Sigmoid colon (tissue), 6 donors: ENCODE measurements at regions not wholly inside any gene's neighbourhood (a gene's known extent, or its start where the extent isn't known, plus 50 kb on each side); places are given as distances from the start of the nearest gene placed in this dataset.

Experiments used
- DNase-seq: peaks from one replicate; pipeline ENCODE4 v3.0.0-alpha.2; 2019
- H3K27ac ChIP-seq, 4 donors: fragments of 200-600 bp; sonication (generic); one replicate each; pipeline ENCODE4 v1.5.1; 2016 to 2019; ENCODE audit warnings: mild to moderate bottlenecking in 1 of 4
- H3K27me3 ChIP-seq, 3 donors: fragments of 200-600 bp; sonication (generic); one replicate each; pipeline ENCODE4 v1.5.1; 2019; ENCODE audit warnings: mild to moderate bottlenecking in 1 of 3
- H3K36me3 ChIP-seq, 4 donors: fragments of 200-600 bp; sonication (generic); one replicate each; pipeline ENCODE4 v1.5.1; 2016 to 2019
- H3K4me1 ChIP-seq, 4 donors: fragments of 200-600 bp; sonication (generic); one replicate each; pipeline ENCODE4 v1.5.1; 2017 to 2019
- H3K4me3 ChIP-seq, 4 donors: fragments of 200-600 bp; sonication (generic); one replicate each; pipeline ENCODE4 v1.5.1; 2017 to 2019; ENCODE audit warnings: mild to moderate bottlenecking in 2 of 4, moderate library complexity in 1 of 4
- H3K9me3 ChIP-seq, 4 donors: fragments of 200-600 bp in 3 of 4; sonication (generic) in 3 of 4; one replicate each; pipeline versions ENCODE4 v1.5.1 to v1.6.1; 2013 to 2019
- EP300 ChIP-seq, 4 donors: sonication (generic); formaldehyde crosslinking; IDR thresholded peaks; one replicate each; pipeline ENCODE4 v1.6.1; 2017; ENCODE audit warnings: antibody characterized with exemption in 4 of 4
- POLR2A ChIP-seq, 2 donors: fragments of 450-650 bp; IDR thresholded peaks; one replicate each; pipeline ENCODE4 v1.6.1; 2016; ENCODE audit warnings: antibody characterized with exemption in 2 of 2, mild to moderate bottlenecking in 2 of 2, moderate library complexity in 2 of 2
- POLR2AphosphoS5 ChIP-seq, 4 donors: sonication (generic); formaldehyde crosslinking; IDR thresholded peaks; one replicate each; pipeline ENCODE4 v1.6.1; 2017; ENCODE audit warnings: antibody characterized with exemption in 4 of 4
- WGBS, 2 donors: extraction: QIAGEN DNeasy Blood & Tissue Kit; methylation state at CpG; one replicate each; pipeline ENCODE4 v1.1.7; 2013; 5-methylcytosine and 5-hydroxymethylcytosine counted together
- intact Hi-C: fragments of 100-400 bp; cut with DNase I; formaldehyde crosslinking; loops from one replicate; pipeline ENCODE4 v1.15.1; 2023
- TF ChIP-seq, protein P1 (sequence below), 4 experiments: fragments of 450-650 bp in 3 of 4; fragments of 200-600 bp in 1 of 4; IDR thresholded peaks; one replicate each; pipeline ENCODE4 v1.5.1; 2016 to 2019; ENCODE audit warnings: antibody characterized with exemption in 4 of 4, mild to moderate bottlenecking in 3 of 4, moderate library complexity in 2 of 4
- donor health status: healthy with polysubstance abuse.
- donor health status: healthy.

GRCh38 chr2:9745153-9745899 is 97.9 kb upstream of the TAF1B start:
- intact Hi-C loops, result no loop called here
- WGBS, 2 donors, result 37 to 65% methylated on average over 3 of the region's 3 CpGs

DNA sequence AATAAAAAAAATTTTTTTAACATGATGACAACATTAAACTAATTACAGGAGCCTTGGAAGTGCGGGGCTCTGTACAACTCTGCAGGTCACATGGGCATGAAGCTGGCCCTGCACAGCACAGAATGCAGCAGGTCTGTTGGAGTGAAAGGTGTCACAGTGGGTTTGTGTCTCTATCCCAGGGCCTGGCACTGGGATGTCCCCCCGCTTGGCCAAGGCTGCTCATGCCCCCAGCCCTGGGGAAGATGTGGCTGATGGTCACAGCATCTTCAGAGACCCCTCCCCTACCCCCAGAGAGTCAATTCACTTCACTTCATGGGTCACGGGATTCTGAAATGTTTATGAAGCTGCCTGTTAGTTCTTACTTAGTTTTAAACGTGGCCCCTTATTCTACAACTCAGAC is 95.9 kb upstream of the TAF1B start:
- Histone ChIP-seq H3K27ac (no peak overlapping the region), H3K4me3 (no peak overlapping the region), H3K36me3 (no peaks in the 10 kb centered on the region), H3K9me3 (no peaks in the 10 kb centered on the region), H3K27me3 (no peaks in the 10 kb centered on the region), H3K4me1 (no peaks in the 10 kb centered on the region)
- TF ChIP-seq, protein P1, sequence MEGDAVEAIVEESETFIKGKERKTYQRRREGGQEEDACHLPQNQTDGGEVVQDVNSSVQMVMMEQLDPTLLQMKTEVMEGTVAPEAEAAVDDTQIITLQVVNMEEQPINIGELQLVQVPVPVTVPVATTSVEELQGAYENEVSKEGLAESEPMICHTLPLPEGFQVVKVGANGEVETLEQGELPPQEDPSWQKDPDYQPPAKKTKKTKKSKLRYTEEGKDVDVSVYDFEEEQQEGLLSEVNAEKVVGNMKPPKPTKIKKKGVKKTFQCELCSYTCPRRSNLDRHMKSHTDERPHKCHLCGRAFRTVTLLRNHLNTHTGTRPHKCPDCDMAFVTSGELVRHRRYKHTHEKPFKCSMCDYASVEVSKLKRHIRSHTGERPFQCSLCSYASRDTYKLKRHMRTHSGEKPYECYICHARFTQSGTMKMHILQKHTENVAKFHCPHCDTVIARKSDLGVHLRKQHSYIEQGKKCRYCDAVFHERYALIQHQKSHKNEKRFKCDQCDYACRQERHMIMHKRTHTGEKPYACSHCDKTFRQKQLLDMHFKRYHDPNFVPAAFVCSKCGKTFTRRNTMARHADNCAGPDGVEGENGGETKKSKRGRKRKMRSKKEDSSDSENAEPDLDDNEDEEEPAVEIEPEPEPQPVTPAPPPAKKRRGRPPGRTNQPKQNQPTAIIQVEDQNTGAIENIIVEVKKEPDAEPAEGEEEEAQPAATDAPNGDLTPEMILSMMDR (IDR thresholded peaks at IDR 0.05), result no peak
- no peak for TF ChIP-seq POLR2AphosphoS5 (IDR thresholded peaks at IDR 0.05)
- no peak for TF ChIP-seq EP300 (IDR thresholded peaks at IDR 0.05)
- no peak for TF ChIP-seq POLR2A (IDR thresholded peaks at IDR 0.05)
- WGBS, 2 donors, result 87 to 89% methylated on average over 4 of the region's 4 CpGs
- DNase-seq, result no peak
- intact Hi-C loops, result no loop called here

More at GRCh38 chr2:9745153-9745899, 97.9 kb upstream of the TAF1B start:
- H3K4me1 ChIP-seq, result no peaks in the 10 kb centered on the region
- no peaks in the 10 kb centered on the region for H3K9me3 ChIP-seq
- DNase-seq, result no peak
- no peaks in the 10 kb centered on the region for H3K27me3 ChIP-seq
- no peaks in the 10 kb centered on the region for H3K36me3 ChIP-seq
- TF ChIP-seq, protein P1 (IDR thresholded peaks at IDR 0.05), result no peak
- TF ChIP-seq EP300 (IDR thresholded peaks at IDR 0.05) (no peak), POLR2AphosphoS5 (IDR thresholded peaks at IDR 0.05) (no peak), POLR2A (IDR thresholded peaks at IDR 0.05) (no peak)
- H3K27ac ChIP-seq, result no peak overlapping the region
- no peak overlapping the region for H3K4me3 ChIP-seq

DNA sequence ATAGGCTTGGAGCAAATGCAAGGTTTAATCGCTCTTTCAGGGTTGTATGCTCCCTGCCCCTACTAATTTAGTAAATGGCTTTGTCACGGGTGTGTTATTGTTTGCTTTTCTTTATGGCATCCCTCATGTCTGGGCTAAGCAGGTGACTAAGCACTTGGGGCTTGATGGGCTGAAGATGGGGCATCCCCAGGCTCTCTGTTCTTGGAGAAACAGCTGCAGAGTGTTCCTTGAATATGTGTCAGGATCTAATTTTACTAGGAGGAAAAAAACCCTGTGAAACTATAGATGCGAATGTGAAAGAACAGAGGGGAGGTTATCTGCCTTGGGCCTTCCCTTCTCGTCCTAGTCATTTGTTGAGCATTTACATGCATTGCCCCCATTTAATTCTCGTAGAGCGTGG is 94.7 kb upstream of the TAF1B start:
- TF ChIP-seq POLR2AphosphoS5 (IDR thresholded peaks at IDR 0.05) (no peak), POLR2A (IDR thresholded peaks at IDR 0.05) (no peak), EP300 (IDR thresholded peaks at IDR 0.05) (no peak)
- TF ChIP-seq, protein P1 (IDR thresholded peaks at IDR 0.05), result no peak
- Histone ChIP-seq H3K27me3 (peaks cover 0 to 5% (median 0%) of the 10 kb centered on the region in 3 donors), H3K27ac (no peak overlapping the region), H3K9me3 (no peaks in the 10 kb centered on the region), H3K36me3 (no peaks in the 10 kb centered on the region), H3K4me1 (peaks cover 0 to 9% (median 0%) of the 10 kb centered on the region in 4 donors), H3K4me3 (no peak overlapping the region)
- intact Hi-C loops, result no loop called here
- DNase-seq, result no peak
- 59 to 67% methylated on average over 6 of the region's 6 CpGs for WGBS, 2 donors

- Histone ChIP-seq H3K9me3 (no peaks in the 10 kb centered on the region), H3K36me3 (no peaks in the 10 kb centered on the region), H3K27me3 (peaks cover 0 to 11% (median 0%) of the 10 kb centered on the region in 3 donors), H3K4me1 (peaks cover 0 to 10% (median 0%) of the 10 kb centered on the region in 4 donors), H3K27ac (no peak overlapping the region), H3K4me3 (no peak overlapping the region)
- 84 to 85% methylated on average over 9 of the region's 9 CpGs for WGBS, 2 donors
- no peak for DNase-seq
- intact Hi-C loops, result no loop called here
- TF ChIP-seq, protein P1 (IDR thresholded peaks at IDR 0.05), result no peak
- no peak for TF ChIP-seq POLR2AphosphoS5 (IDR thresholded peaks at IDR 0.05)
- no peak for TF ChIP-seq EP300 (IDR thresholded peaks at IDR 0.05)
- TF ChIP-seq POLR2A (IDR thresholded peaks at IDR 0.05), result no peak
Observed at GRCh38 chr2:9749546-9750223, 93.6 kb upstream of the TAF1B start.
